ENCODE measurements at regions not wholly inside any gene's neighbourhood (a gene's known extent, or its start where the extent isn't known, plus 50 kb on each side); places are given as distances from the start of the nearest gene placed in this dataset.

GRCh38 chr1:234826352-234826751 is 216.4 kb upstream of the IRF2BP2 start:
- TF ChIP-seq CTCF (IDR thresholded peaks at IDR 0.05; ENCODE audit: low read length) (no peak), EZH2 (IDR thresholded peaks at IDR 0.05; ENCODE audit: borderline replicate concordance, low read length) (no peak)
